ENCODE measurements at regions not wholly inside any gene's neighbourhood (a gene's known extent, or its start where the extent isn't known, plus 50 kb on each side); places are given as distances from the start of the nearest gene placed in this dataset.

DNA sequence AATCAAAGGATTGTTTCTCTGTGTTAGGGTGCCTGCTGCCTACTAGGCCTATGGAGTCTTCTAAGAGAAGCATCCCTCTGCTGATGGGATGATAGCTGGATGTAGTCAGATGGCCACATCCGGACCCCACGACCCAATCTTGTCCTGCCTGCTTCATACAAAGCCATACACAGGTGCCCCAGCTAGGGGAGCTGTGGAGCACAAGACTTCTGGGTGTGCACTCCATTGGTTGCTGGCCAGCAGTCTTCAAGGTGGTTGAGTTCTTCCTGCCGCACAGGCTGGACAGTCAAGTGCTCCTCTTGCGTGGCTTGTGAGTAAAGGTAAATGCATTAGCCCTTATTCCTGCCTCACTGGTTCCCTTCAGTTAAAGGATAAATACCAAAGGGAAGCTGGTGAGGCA, 120.2 kb downstream of the TEX36 start:
- H3K9me3 ChIP-seq (ENCODE audit: low read length) = no peaks in the 10 kb centered on the region
- no peaks in the 10 kb centered on the region for H4K20me1 ChIP-seq (ENCODE audit: insufficient read depth, low read length)
- no peak for DNase-seq (ENCODE audit: low spot score)
- no peak overlapping the region for H2AFZ ChIP-seq (ENCODE audit: low read length)
- CTCF ChIA-PET (ENCODE audit: unreplicated experiment) = no interaction called here
- H3K27ac ChIP-seq (ENCODE audit: low read depth, low read length, poor library complexity, severe bottlenecking) = no peak overlapping the region
- no peaks in the 10 kb centered on the region for H3K4me1 ChIP-seq (ENCODE audit: insufficient read depth, low read length, poor library complexity, severe bottlenecking)
- no peak overlapping the region for H3K4me2 ChIP-seq (ENCODE audit: low read length)
- BruUV-seq (replicated peaks) = no TSS peak
- TF ChIP-seq, protein P1, sequence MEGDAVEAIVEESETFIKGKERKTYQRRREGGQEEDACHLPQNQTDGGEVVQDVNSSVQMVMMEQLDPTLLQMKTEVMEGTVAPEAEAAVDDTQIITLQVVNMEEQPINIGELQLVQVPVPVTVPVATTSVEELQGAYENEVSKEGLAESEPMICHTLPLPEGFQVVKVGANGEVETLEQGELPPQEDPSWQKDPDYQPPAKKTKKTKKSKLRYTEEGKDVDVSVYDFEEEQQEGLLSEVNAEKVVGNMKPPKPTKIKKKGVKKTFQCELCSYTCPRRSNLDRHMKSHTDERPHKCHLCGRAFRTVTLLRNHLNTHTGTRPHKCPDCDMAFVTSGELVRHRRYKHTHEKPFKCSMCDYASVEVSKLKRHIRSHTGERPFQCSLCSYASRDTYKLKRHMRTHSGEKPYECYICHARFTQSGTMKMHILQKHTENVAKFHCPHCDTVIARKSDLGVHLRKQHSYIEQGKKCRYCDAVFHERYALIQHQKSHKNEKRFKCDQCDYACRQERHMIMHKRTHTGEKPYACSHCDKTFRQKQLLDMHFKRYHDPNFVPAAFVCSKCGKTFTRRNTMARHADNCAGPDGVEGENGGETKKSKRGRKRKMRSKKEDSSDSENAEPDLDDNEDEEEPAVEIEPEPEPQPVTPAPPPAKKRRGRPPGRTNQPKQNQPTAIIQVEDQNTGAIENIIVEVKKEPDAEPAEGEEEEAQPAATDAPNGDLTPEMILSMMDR (conservative IDR thresholded peaks at IDR 0.05; ENCODE audit: low read length) = no peak
- TF ChIP-seq EZH2phosphoT487 (IDR thresholded peaks at IDR 0.05; ENCODE audit: borderline replicate concordance, low read depth, low read length) = no peak
- POLR2A ChIA-PET = interaction anchor here (0.6 to 0.7 kb wide), 2 partner anchors 11 to 1050 kb away, joined by 3 to 4 read pairs; no protein-coding TSS in a partner anchor
- no peaks in the 10 kb centered on the region for H3K79me2 ChIP-seq (ENCODE audit: insufficient read depth, low read depth, low read length)
- H3K9me2 ChIP-seq (ENCODE audit: insufficient read depth, low read length) = no peaks in the 10 kb centered on the region
- no peak overlapping the region for H3K4me3 ChIP-seq (ENCODE audit: low read depth, low read length, poor library complexity, severe bottlenecking)
- intact Hi-C loops (cut with micrococcal nuclease; ENCODE audit: unreplicated experiment) = no loop called here
- no peaks in the 10 kb centered on the region for H3K36me3 ChIP-seq (ENCODE audit: insufficient read depth, low read length)

DNA sequence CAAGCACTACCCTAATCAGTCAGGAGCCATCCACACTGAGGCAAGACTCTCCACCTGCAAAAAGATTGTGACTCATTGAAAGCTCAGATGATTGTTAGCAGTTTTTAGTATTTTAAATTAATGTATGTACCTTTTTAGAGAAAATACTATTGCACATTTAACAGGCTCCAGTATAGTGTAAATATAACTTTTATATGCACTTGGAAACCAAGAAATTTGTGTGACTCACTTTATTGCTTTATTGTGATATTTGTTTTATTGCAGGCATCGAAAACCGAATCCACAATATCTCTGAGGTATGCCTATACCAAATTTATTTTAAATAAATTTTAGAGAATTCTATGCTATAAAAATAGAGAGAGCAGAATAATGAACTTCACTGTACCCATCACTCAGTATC, 122.0 kb downstream of the TEX36 start:
- Histone ChIP-seq H3K79me2 (ENCODE audit: insufficient read depth, low read depth, low read length) (no peaks in the 10 kb centered on the region), H3K27ac (ENCODE audit: low read depth, low read length, poor library complexity, severe bottlenecking) (no peak overlapping the region), H4K20me1 (ENCODE audit: insufficient read depth, low read length) (no peaks in the 10 kb centered on the region), H3K4me1 (ENCODE audit: insufficient read depth, low read length, poor library complexity, severe bottlenecking) (no peaks in the 10 kb centered on the region), H3K4me2 (ENCODE audit: low read length) (no peak overlapping the region), H2AFZ (ENCODE audit: low read length) (no peak overlapping the region), H3K9me3 (ENCODE audit: low read length) (no peaks in the 10 kb centered on the region), H3K4me3 (ENCODE audit: low read depth, low read length, poor library complexity, severe bottlenecking) (no peak overlapping the region), H3K36me3 (ENCODE audit: insufficient read depth, low read length) (no peaks in the 10 kb centered on the region), H3K9me2 (ENCODE audit: insufficient read depth, low read length) (no peaks in the 10 kb centered on the region)
- TF ChIP-seq, protein P1 (conservative IDR thresholded peaks at IDR 0.05; ENCODE audit: low read length) = no peak
- no peak for TF ChIP-seq EZH2phosphoT487 (IDR thresholded peaks at IDR 0.05; ENCODE audit: borderline replicate concordance, low read depth, low read length)
- ChIA-PET POLR2A (no interaction called here), CTCF (ENCODE audit: unreplicated experiment) (no interaction called here)
- no TSS peak for BruUV-seq (replicated peaks)
- intact Hi-C loops (cut with micrococcal nuclease; ENCODE audit: unreplicated experiment) = no loop called here
- no peak for DNase-seq (ENCODE audit: low spot score)

DNA sequence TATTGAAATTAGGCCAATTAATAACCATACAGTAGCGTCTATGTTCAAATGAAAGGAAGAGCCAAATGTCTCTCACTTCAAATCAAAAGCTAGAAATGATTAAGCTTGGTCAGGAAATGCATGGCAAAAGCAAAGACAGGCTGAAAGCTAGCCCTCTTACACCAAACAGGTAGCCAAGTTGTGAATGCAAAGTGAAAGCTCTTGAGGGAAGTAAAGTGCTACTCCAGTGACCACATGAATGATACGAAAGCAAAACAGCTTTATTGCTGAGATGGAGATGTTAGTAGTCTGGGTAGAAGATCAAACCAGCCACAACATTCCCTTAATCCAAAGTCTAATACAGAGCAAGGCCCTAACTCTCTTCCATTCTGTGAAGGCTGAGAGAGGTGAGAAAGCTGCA, 123.8 kb downstream of the TEX36 start:
- TF ChIP-seq EZH2phosphoT487 (IDR thresholded peaks at IDR 0.05; ENCODE audit: borderline replicate concordance, low read depth, low read length) = no peak
- TF ChIP-seq, protein P1 (conservative IDR thresholded peaks at IDR 0.05; ENCODE audit: low read length) = no peak
- no peak for DNase-seq (ENCODE audit: low spot score)
- no peaks in the 10 kb centered on the region for H3K9me2 ChIP-seq (ENCODE audit: insufficient read depth, low read length)
- H2AFZ ChIP-seq (ENCODE audit: low read length) = no peak overlapping the region
- no peak overlapping the region for H3K27ac ChIP-seq (ENCODE audit: low read depth, low read length, poor library complexity, severe bottlenecking)
- H3K79me2 ChIP-seq (ENCODE audit: insufficient read depth, low read depth, low read length) = no peaks in the 10 kb centered on the region
- H3K36me3 ChIP-seq (ENCODE audit: insufficient read depth, low read length) = no peaks in the 10 kb centered on the region
- intact Hi-C loops (cut with micrococcal nuclease; ENCODE audit: unreplicated experiment) = no loop called here
- no peaks in the 10 kb centered on the region for H4K20me1 ChIP-seq (ENCODE audit: insufficient read depth, low read length)
- H3K4me3 ChIP-seq (ENCODE audit: low read depth, low read length, poor library complexity, severe bottlenecking) = no peak overlapping the region
- H3K9me3 ChIP-seq (ENCODE audit: low read length) = no peaks in the 10 kb centered on the region
- ChIA-PET CTCF (ENCODE audit: unreplicated experiment) (no interaction called here), POLR2A (interaction anchor here (0.6 kb wide), 1 partner anchor 138 kb away, joined by 3 read pairs; no protein-coding TSS in a partner anchor)
- no peak overlapping the region for H3K4me2 ChIP-seq (ENCODE audit: low read length)
- H3K4me1 ChIP-seq (ENCODE audit: insufficient read depth, low read length, poor library complexity, severe bottlenecking) = no peaks in the 10 kb centered on the region
- no TSS peak for BruUV-seq (replicated peaks)

Data from OCI-LY7 (cell line).